ENCODE measurements at regions not wholly inside any gene's neighbourhood (a gene's known extent, or its start where the extent isn't known, plus 50 kb on each side); places are given as distances from the start of the nearest gene placed in this dataset.

DNA sequence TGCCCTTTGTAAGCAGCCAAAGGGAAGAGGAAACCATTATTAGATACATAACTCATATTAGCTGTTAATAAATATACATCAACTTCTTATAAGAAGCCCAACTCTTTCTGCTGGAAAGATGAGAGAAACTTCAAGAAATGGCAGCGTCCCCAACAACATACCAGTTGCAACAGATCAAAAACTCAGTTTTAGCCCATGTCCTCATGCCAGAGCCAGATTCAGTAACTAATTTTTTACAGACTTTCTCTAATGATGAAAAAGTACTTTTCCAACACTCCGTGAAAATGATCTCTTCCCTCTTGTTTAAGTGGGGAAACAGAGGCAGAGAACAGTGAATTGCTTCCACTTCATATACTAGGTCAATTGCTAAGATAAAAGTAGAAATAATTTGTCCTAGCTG is 206.8 kb upstream of the NUDT4 start:
- Mint-ChIP-seq H3K36me3 (ENCODE audit: low read depth) (no peaks in the 10 kb centered on the region), H3K4me1 (peaks cover 2% of the 10 kb centered on the region), H3K9me3 (no peaks in the 10 kb centered on the region), H3K27me3 (no peaks in the 10 kb centered on the region), H3K27ac (no peak overlapping the region), H3K4me3 (no peak overlapping the region)
- DNase-seq = no peak
- CTCF ChIA-PET = no interaction called here
- POLR2A ChIA-PET = no interaction called here

GRCh38 chr12:93173178-93173957 is 204.4 kb upstream of the NUDT4 start:
- DNase-seq = no peak
- ChIA-PET CTCF (interaction anchor here (0.6 kb wide), 1 partner anchor 344 kb away, joined by 4 read pairs; no protein-coding TSS in a partner anchor), POLR2A (no interaction called here)
- no peak overlapping the region for H3K4me3 Mint-ChIP-seq
- no peak overlapping the region for H3K27ac Mint-ChIP-seq
- H3K9me3 Mint-ChIP-seq = no peaks in the 10 kb centered on the region
- no peaks in the 10 kb centered on the region for H3K4me1 Mint-ChIP-seq
- no peaks in the 10 kb centered on the region for H3K36me3 Mint-ChIP-seq (ENCODE audit: low read depth)
- H3K27me3 Mint-ChIP-seq = no peaks in the 10 kb centered on the region

- Mint-ChIP-seq H3K4me1 (no peaks in the 10 kb centered on the region), H3K36me3 (ENCODE audit: low read depth) (no peaks in the 10 kb centered on the region), H3K27me3 (no peaks in the 10 kb centered on the region), H3K27ac (no peak overlapping the region), H3K4me3 (no peak overlapping the region), H3K9me3 (no peaks in the 10 kb centered on the region)
- no peak for DNase-seq
- ChIA-PET POLR2A (no interaction called here), CTCF (no interaction called here)
These were observed 203.7 kb upstream of the NUDT4 start for GRCh38 chr12:93174048-93174447.

DNA sequence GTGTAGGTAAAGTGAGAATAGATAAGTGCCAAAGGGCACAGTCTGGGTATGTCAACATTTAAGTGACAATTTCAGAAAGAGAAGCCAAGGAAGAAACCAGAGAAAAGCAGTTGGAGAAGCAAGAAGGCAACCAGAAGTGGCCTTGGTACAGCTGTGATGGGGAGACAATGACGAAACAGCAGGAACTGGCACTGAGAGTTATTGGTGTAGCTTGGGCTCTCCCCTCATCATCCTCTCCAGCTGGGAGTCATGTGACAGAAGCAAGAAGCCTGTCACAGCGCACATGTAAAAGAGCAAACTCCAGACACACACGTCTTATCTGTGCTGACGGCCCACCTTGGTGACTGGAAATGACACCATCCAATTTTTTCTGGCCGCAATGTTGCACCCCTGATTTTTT is 203.3 kb upstream of the NUDT4 start:
- CTCF ChIA-PET = no interaction called here

DNA sequence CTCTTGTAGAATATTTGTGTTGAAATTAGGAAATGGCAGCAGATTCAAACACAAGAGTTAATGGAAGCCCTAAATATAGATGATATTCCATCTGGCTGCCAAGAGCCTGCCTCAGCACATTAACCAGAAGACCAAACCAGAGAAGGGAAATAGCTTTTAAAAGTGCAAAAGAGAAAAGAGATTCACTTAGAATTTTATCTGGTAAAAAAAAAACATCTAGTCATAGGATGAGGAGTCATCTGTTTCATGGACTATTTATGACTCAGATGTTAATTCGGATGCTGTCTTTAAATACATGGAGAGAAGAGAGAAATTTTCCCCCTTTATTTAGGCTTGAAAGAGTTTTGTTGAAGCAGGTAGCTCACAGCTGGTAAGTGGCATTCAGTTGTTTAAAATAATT is 201.6 kb upstream of the NUDT4 start:
- ChIA-PET POLR2A (interaction anchor here (0.6 kb wide), 1 partner anchor 18 kb away, joined by 3 read pairs; no protein-coding TSS in a partner anchor), CTCF (no interaction called here)

More for the DNA sequence above, 203.3 kb upstream of the NUDT4 start:
- H3K9me3 Mint-ChIP-seq = no peaks in the 10 kb centered on the region
- POLR2A ChIA-PET = interaction anchor here (0.7 kb wide), 1 partner anchor 13 kb away, joined by 3 read pairs; no protein-coding TSS in a partner anchor
- no peaks in the 10 kb centered on the region for H3K36me3 Mint-ChIP-seq (ENCODE audit: low read depth)
- no peak for DNase-seq
- no peak overlapping the region for H3K4me3 Mint-ChIP-seq
- H3K27me3 Mint-ChIP-seq = no peaks in the 10 kb centered on the region
- no peak overlapping the region for H3K27ac Mint-ChIP-seq
- H3K4me1 Mint-ChIP-seq = no peaks in the 10 kb centered on the region

DNA sequence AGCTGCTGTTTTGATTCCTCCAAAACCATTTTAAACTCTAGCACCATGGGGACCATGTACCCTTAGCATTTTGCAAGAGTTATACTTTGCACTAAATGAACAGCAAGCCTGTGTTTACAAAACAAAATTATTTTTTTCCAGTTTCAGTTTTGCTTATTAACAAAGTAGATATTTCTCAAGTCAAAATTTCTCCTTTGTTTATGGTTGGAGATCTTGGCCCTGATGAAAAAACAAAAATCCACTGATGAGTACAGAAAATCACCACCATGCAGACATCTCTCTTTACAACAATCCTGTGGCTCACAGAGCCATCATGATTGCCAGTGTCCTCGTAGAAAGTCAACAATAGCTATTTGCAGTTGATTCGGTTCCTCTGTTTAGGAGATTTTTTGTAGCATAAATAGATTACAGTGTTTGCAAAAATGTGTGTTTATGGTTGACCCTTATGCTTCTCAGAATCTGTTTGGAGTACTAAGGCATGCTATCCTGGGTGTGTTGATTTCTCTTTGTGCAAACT is 201.1 kb upstream of the NUDT4 start:
- Mint-ChIP-seq H3K4me1 (no peaks in the 10 kb centered on the region), H3K4me3 (no peak overlapping the region), H3K36me3 (ENCODE audit: low read depth) (no peaks in the 10 kb centered on the region), H3K27me3 (no peaks in the 10 kb centered on the region), H3K27ac (no peak overlapping the region), H3K9me3 (no peaks in the 10 kb centered on the region)
- no peak for DNase-seq
- CTCF ChIA-PET = no interaction called here
- POLR2A ChIA-PET = interaction anchor here (0.6 kb wide), 1 partner anchor 17 kb away, joined by 3 read pairs; no protein-coding TSS in a partner anchor

More for the DNA sequence above, 201.6 kb upstream of the NUDT4 start:
- Mint-ChIP-seq H3K9me3 (no peaks in the 10 kb centered on the region), H3K36me3 (ENCODE audit: low read depth) (no peaks in the 10 kb centered on the region), H3K27ac (no peak overlapping the region), H3K27me3 (no peaks in the 10 kb centered on the region), H3K4me3 (no peak overlapping the region), H3K4me1 (no peaks in the 10 kb centered on the region)
- no peak for DNase-seq

DNA sequence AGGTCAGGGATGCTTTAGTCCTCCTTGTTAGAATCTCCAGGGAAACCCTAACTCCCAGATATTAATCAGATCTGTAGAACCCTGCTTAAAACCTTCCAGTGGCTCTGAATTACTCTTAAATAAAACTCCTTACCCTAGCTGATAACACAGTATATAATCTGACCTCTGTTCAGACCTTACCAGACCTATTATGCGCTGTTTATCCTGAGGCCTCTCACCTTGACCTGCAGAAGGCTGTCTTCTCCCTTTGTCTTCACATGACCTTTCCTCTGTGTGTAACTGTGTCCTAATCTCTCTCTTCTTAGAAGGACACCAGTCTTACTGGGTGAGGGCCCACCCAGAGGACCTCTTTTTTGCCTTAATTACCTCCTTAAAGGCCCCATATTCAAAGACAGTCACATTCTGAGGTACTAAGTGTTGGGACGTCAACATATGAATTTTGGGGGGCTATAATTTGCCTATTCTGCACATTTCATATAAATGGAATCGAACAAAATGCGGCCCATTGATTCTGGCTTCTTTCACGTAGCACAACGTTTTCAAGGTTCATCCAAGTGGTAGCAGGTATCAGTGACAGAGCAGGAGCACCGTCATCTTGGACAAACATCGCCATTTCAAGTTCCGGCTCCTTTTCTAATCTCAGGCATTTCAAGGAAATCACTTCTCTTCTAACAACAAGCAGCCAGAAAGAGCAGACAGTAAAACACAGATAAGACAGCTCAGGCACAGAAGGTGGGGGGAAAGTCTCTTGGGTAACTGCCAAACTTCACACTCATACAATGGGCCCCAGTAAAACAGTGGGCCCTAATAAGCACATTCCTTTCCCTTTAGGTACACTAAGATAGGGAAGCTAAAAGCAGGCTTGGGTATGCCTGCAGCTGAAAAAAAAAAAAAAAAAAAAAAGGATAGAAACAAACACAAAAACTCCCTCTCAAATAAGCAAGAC is 200.2 kb upstream of the NUDT4 start:
- DNase-seq = no peak
- CTCF ChIA-PET = no interaction called here
- POLR2A ChIA-PET = no interaction called here
- Mint-ChIP-seq H3K36me3 (ENCODE audit: low read depth) (no peaks in the 10 kb centered on the region), H3K27me3 (no peaks in the 10 kb centered on the region), H3K4me1 (no peaks in the 10 kb centered on the region), H3K4me3 (no peak overlapping the region), H3K9me3 (no peaks in the 10 kb centered on the region), H3K27ac (no peak overlapping the region)

- CTCF ChIA-PET = interaction anchor here (0.7 kb wide), 1 partner anchor 747 kb away, joined by 3 read pairs; no protein-coding TSS in a partner anchor
- H3K4me3 Mint-ChIP-seq = no peak overlapping the region
- no peaks in the 10 kb centered on the region for H3K27me3 Mint-ChIP-seq
These were observed 199.4 kb upstream of the NUDT4 start for GRCh38 chr12:93178154-93178878.

DNA sequence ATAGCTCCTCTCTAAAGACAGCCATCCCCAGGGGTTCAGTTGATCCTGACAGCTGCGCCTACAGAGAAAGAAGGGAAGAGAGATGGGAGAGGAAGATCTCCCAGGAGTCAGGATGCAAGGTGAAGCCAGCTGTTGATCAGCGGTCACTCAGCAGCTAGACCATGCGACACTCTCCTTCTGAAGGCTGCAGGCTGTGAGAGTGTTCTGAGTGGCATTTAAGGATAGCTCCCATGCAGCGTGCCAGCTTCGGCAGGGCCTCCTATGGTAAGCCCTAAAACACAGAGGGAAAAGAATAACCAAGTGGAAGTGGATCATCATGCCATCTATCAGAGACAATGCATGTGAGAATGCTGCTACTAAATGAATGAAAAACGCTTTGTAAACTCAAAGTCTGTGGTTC is 197.9 kb upstream of the NUDT4 start:
- Mint-ChIP-seq H3K36me3 (ENCODE audit: low read depth) (peaks cover 2% of the 10 kb centered on the region), H3K9me3 (peaks cover 10% of the 10 kb centered on the region), H3K27me3 (no peaks in the 10 kb centered on the region), H3K27ac (no peak overlapping the region), H3K4me3 (no peak overlapping the region), H3K4me1 (peaks cover 13% of the 10 kb centered on the region)
- DNase-seq = no peak
- POLR2A ChIA-PET = no interaction called here
- CTCF ChIA-PET = no interaction called here

More at GRCh38 chr12:93178154-93178878, 199.4 kb upstream of the NUDT4 start:
- Mint-ChIP-seq H3K36me3 (ENCODE audit: low read depth) (no peaks in the 10 kb centered on the region), H3K9me3 (peaks cover under 1% of the 10 kb centered on the region), H3K4me1 (no peaks in the 10 kb centered on the region), H3K27ac (no peak overlapping the region)
- DNase-seq = no peak
- POLR2A ChIA-PET = no interaction called here

DNA sequence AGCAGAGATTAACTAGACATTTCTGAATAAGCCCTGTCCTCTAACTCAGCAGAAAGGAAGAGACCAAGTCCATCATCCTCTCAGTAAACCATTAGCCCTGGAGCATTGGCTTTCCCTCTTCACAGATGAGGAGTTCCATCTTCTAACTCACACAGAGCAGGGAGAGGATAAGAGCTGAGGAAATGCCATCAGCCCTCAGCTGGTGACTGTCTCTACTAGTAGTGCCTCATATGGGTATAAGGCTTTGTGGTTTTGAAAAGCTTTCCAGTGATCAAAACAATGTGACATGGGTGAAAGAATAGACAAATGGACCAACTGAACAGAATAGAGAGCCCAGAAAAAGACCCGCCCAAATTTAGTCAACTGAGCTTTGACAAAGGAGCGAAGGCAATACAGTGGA is 197.2 kb upstream of the NUDT4 start:
- Mint-ChIP-seq H3K9me3 (peaks cover 12% of the 10 kb centered on the region), H3K36me3 (ENCODE audit: low read depth) (peaks cover 5% of the 10 kb centered on the region), H3K4me3 (no peak overlapping the region), H3K27ac (no peak overlapping the region), H3K4me1 (peaks cover 21% of the 10 kb centered on the region), H3K27me3 (no peaks in the 10 kb centered on the region)
- ChIA-PET CTCF (no interaction called here), POLR2A (interaction anchor here (0.6 kb wide), 1 partner anchor 201 kb away, joined by 11 read pairs; no protein-coding TSS in a partner anchor)
- no peak for DNase-seq

DNA sequence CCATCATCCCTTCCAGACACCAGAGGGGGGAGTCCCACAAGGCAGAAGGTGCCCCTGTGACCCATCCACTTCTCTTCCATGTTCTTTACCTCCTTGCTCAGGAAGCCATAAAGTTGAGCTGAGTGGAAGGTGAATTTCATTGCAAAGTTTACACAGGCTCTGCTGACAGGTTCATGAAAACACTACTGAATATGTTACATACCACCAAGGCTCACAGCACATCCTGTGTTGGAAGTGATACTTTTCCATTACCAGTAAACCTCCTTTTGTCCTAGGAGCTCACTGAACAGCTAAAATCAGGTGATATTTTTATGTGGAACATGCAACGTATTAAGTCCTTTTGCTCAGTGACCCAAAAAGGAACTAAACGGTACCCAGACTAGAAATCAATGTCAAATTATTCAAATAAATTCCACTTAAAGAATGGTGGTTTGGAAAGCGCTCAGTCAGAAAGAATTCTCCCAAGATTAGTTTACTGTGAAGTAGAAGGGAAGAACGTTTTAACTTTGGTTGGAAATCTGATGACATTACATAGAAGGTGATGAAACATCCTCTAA is 196.2 kb upstream of the NUDT4 start:
- peaks cover 12% of the 10 kb centered on the region for H3K9me3 Mint-ChIP-seq
- no peak overlapping the region for H3K4me3 Mint-ChIP-seq
- H3K4me1 Mint-ChIP-seq = peaks cover 22% of the 10 kb centered on the region
- H3K27me3 Mint-ChIP-seq = no peaks in the 10 kb centered on the region
- H3K27ac Mint-ChIP-seq = no peak overlapping the region
- peaks cover 5% of the 10 kb centered on the region for H3K36me3 Mint-ChIP-seq (ENCODE audit: low read depth)
- DNase-seq = no peak
- ChIA-PET CTCF (interaction anchor here (0.7 kb wide), 1 partner anchor 145 kb away, joined by 3 read pairs; no protein-coding TSS in a partner anchor), POLR2A (no interaction called here)

DNA sequence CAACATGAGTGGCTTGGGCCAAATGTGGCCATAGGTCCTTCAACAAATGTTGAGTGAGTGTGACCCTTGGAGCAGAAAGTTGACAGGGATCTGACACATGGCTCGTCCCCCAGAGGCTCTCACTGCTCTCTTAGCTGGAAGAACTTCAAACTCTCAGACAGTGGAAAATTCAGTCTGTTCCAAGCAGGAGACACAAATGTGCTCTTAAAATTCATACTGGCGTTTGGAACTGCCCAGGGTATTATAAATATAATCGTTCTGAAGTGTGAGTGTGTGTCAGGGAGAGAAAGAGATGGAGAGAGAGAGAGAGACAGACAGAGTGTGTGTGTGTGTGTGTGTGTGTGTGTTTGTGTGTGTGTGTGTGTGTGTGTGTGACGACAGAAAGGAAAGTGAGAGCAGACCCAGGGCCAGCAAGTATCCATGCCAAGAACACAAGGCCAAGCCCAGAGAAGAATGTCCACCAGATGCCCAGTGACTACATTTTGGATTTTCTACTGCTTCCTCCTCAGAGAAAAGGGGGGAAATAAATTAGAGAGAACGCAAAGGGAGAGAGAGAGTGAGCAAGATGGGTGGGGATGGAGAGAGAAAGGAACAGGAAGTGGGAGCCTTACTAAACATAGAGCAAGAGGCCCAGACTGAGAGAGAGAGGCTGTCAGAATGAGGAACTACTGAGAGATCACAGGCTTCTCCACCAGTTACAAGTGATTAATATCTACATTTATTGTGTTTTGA is 193.6 kb upstream of the NUDT4 start:
- peak overlapping the region; percentile 16 for H3K4me3 Mint-ChIP-seq
- peak; percentile 7 for DNase-seq
- H3K36me3 Mint-ChIP-seq (ENCODE audit: low read depth) = peaks cover 7% of the 10 kb centered on the region
- peaks cover 15% of the 10 kb centered on the region for H3K9me3 Mint-ChIP-seq
- H3K27me3 Mint-ChIP-seq = no peaks in the 10 kb centered on the region
- H3K27ac Mint-ChIP-seq = peak overlapping the region; percentile 87
- ChIA-PET CTCF (no interaction called here), POLR2A (no interaction called here)
- H3K4me1 Mint-ChIP-seq = peaks cover 22% of the 10 kb centered on the region

Data from activated CD4-positive, alpha-beta T cell treated with anti-CD3 and anti-CD28 coated beads, Interleukin-2, amount 10 ng/mL, durations not matched to agents 7 days and 5 days (primary cell).